T47D (cell line): ENCODE measurements at regions not wholly inside any gene's neighbourhood (a gene's known extent, or its start where the extent isn't known, plus 50 kb on each side); places are given as distances from the start of the nearest gene placed in this dataset.
"Not testable (repeated sequence)": the region's sequence is repeated elsewhere in the genome, so short reads cannot be mapped to it uniquely, and the experiment has no call there.

Source experiments
- DNase-seq, 2 experiments: peaks; one replicate each; pipeline versions ENCODE4 v3.0.0 to v3.0.0-alpha.2; 2011 to 2012; ENCODE audit warnings: low read depth in 1 of 2, low spot score in 1 of 2
- JUND ChIP-seq: IDR thresholded peaks from 2 replicates; pipeline ENCODE4 v1.6.1; 2012; ENCODE audit warnings: low read depth
- in situ Hi-C: cut with HindIII; loops from 2 replicates; pipeline ENCODE4 v1.10.0; 2016; ENCODE audit warnings: low sequenced_read_pairs, low pct_unique_long_range_greater_than_20kb

- no peak for TF ChIP-seq JUND
- no peak for DNase-seq
- in situ Hi-C loops, result no loop called here
Measured at GRCh38 chr3:162729686-162730085, 1233.1 kb downstream of the OTOL1 start.

GRCh38 chr3:162731961-162732360 lies 1235.4 kb downstream of the OTOL1 start:
- in situ Hi-C loops, DNase-seq: not testable (repeated sequence)

- no peak for TF ChIP-seq JUND
- DNase-seq, result no peak
- in situ Hi-C loops, result no loop called here
Measured at GRCh38 chr3:162738784-162739183, 1242.2 kb downstream of the OTOL1 start.

GRCh38 chr3:162740941-162741596 lies 1244.5 kb downstream of the OTOL1 start:
- TF ChIP-seq JUND, result no peak
- no peak for DNase-seq
- in situ Hi-C loops, result no loop called here

GRCh38 chr3:162742159-162742717 lies 1245.6 kb downstream of the OTOL1 start:
- in situ Hi-C loops, result no loop called here
- DNase-seq, result no peak
- TF ChIP-seq JUND, result no peak

- in situ Hi-C loops, result no loop called here
- no peak for DNase-seq
- no peak for TF ChIP-seq JUND
Measured at GRCh38 chr3:162743091-162743490, 1246.5 kb downstream of the OTOL1 start.

- in situ Hi-C loops, result no loop called here
- no peak for TF ChIP-seq JUND
- no peak for DNase-seq
Measured at GRCh38 chr3:162760789-162761188, 1264.2 kb downstream of the OTOL1 start.

- TF ChIP-seq JUND, result no peak
- DNase-seq, result no peak
- in situ Hi-C loops, result no loop called here
Measured at GRCh38 chr3:162764051-162764807, 1267.6 kb downstream of the OTOL1 start.

- no peak for TF ChIP-seq JUND
- DNase-seq, result no peak
- in situ Hi-C loops, result no loop called here
Measured at GRCh38 chr3:162764808-162765071, 1268.1 kb downstream of the OTOL1 start.

- TF ChIP-seq JUND, result no peak
- in situ Hi-C loops, result no loop called here
Measured at GRCh38 chr3:162765524-162765923, 1268.9 kb downstream of the OTOL1 start.

GRCh38 chr3:162769564-162769963 lies 1273.0 kb downstream of the OTOL1 start:
- DNase-seq, result no peak
- TF ChIP-seq JUND, result no peak
- in situ Hi-C loops, result no loop called here

More at GRCh38 chr3:162765524-162765923, 1268.9 kb downstream of the OTOL1 start:
- DNase-seq, result no peak

GRCh38 chr3:162770551-162770950 lies 1273.9 kb downstream of the OTOL1 start:
- no peak for DNase-seq
- in situ Hi-C loops, result no loop called here

GRCh38 chr3:162774613-162775100 lies 1278.0 kb downstream of the OTOL1 start:
- in situ Hi-C loops, result no loop called here
- TF ChIP-seq JUND, result no peak

More at GRCh38 chr3:162770551-162770950, 1273.9 kb downstream of the OTOL1 start:
- TF ChIP-seq JUND, result no peak

More at GRCh38 chr3:162774613-162775100, 1278.0 kb downstream of the OTOL1 start:
- no peak for DNase-seq
